T-helper 2 cell (primary cell): ENCODE measurements at regions not wholly inside any gene's neighbourhood (a gene's known extent, or its start where the extent isn't known, plus 50 kb on each side); places are given as distances from the start of the nearest gene placed in this dataset.
"Not testable (repeated sequence)": the region's sequence is repeated elsewhere in the genome, so short reads cannot be mapped to it uniquely, and the experiment has no call there.

Experiments used
- DNase-seq, 5 experiments: peaks; one replicate each; pipeline versions ENCODE4 v3.0.0 to v3.0.0-alpha.2; 2012 to 2022

GRCh38 chr4:85018983-85019382 lies 52.5 kb upstream of the WDFY3 start:
- DNase-seq = no peak

DNA sequence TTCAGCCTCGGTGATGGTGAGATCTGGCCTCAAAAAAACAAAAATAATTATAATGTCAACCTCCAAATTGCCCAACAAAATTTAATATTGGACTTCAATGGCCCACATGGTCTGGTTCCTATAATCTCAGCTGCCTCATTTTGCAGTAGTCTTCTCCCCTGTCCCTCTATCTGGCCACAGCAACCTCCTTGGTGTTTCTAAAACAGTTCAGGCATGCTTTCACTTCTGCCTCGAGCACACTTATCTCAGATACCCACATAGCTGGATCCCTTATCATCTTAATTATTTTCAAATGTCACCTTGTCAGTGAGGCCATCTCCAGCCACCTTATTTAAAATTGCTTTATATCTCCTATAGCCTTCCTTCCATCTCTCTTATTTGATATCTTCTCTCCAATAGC lies 52.9 kb upstream of the WDFY3 start:
- no peak for DNase-seq

GRCh38 chr4:85024671-85025070 lies 58.2 kb upstream of the WDFY3 start:
- DNase-seq = no peak

DNA sequence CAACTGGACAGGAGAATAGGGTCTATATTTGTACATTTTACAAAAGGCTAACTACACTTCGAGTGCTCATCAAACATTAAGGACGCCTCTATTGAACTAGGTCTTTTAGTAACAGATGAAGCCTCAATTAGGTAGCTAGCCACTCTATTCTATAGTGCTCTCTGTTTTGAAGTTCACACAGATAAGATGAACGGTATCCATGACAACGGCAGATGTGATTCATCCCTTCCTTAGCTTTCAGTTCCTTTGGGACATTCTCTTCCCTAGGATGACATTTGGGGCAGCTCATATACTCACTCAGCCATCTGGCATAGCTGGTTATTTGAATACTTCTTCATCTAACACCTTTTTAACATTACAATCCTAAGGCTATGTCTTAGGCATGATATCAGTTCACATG lies 62.4 kb upstream of the WDFY3 start:
- DNase-seq = no peak

- no peak for DNase-seq
Observed at GRCh38 chr4:85029453-85029852, 63.0 kb upstream of the WDFY3 start.

GRCh38 chr4:85030156-85030555 lies 63.7 kb upstream of the WDFY3 start:
- no peak for DNase-seq

DNA sequence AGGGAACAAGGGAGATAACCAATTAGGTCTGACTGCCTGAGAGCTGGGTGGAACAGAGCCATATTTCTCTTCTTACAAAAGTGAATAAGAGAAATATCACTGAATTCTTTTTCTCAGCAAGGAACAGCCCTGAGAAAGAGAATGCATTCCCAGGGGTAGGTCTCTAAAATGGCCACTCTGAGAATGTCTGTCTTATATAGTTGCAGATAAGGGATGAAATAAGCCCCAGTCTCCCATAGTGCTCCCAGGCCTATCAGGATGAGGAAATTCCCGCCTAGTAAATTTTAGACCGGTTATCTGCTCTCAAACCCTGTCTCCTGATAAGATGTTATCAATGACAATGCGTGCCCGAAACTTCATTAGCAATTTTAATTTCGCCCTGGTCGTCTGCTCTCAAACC lies 67.3 kb upstream of the WDFY3 start:
- DNase-seq = not testable (repeated sequence)

DNA sequence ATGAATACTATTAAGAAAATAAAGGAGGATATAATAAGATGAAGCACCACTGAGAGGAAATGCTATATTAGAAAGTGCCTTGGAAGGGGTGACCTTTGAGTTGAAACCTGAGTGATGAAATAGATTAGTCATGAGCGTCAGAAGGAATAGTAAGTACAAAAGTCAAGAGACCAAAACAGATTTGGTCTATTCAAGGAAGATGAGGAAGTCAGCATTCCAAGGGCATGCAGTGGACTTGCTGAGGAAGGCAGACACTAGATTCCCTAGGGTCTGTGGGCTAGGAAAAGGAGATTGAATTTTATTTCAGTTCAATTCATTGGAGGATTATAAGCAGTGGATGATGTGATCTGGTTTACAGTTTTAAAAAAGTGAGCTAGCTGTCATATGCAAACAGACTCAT lies 73.0 kb upstream of the WDFY3 start:
- no peak for DNase-seq

DNA sequence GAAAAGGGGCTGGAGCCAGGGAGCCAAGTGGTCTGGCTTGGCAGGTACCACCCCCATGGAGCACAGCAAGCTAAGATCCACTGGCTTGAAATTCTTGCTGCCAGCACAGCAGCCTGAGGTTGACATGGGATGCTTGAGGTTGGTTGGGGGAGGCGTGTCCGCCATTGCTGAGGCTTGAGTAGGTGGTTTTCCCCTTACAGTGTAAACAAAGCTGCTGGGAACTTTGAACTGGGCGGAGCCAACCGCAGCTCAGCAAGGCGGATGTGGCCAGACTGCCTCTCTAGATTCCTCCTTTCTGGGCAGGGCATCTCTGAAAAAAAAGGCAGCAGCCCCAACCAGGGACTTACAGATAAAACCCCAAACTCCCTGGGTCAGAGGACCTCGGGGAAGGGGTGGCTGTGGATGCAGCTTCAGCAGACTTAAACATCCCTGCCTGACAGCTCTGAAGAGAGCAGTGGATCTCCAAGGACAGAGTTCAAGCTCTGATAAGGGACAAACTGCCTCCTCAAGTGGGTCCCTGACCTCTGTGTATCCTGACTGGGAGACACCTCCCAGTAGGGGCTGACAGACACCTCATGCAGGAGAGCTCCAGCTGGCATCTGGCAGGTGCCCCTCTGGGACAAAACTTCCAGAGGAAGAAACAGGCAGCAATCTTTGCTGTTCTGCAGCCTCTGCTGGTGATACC lies 77.5 kb upstream of the WDFY3 start:
- peak in 1 of 5 experiments; percentile 62 for DNase-seq

DNA sequence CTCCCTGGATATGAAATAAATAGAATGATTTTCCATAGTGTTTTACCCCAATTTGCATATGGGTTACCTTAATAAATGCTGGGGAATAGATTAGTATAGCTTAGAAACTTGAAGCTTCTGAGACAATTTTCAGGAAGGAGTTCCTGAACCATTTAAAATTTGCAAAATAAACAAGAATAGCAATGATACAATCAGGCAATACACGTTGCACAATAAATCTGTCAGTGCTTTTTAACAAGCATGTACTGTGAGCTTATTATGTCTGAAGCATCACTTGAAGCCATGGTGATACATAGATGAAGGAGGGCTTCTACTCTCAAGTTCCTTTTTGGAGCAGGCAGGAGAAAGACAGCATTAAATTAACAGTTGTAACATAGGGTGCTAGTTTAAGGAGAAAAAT lies 84.2 kb upstream of the WDFY3 start:
- DNase-seq = no peak

DNA sequence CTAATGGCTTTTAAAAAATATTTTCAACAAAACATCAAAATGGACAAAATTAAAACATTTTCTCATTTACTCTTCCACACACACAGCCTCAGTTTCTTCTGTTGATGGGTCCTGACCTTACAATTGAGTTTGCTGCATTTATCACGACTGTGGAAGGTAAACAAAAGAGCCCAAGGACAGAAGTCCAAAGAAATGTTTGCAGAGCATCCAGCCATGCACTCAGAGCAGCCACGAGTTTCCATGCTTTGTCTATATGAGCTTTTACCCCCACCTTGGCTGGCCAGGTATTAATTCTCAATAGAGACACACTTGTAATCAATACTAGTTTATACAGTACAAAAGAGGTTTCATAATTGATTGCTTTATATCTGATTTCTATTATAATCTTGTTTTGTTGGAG lies 85.0 kb upstream of the WDFY3 start:
- no peak for DNase-seq

DNA sequence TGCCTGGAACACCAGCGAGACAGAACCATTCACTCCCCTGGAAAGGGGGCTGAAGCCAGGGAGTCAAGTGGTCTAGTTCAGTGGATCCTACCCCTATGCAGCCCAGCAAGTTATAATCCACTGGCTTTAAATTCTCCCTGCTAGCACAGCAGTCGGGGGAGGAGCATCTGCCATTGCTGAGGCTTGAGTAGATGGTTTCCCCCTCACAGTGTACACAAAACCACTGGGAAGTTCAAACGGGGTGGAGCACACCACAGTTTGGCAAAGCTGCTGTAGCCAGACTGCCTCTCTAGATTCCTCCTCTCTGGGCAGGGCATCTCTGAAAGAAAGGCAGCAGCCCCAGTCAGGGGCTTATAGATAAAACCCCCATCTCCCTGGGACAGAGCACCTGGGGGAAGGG lies 88.4 kb upstream of the WDFY3 start:
- not testable (repeated sequence) for DNase-seq

DNA sequence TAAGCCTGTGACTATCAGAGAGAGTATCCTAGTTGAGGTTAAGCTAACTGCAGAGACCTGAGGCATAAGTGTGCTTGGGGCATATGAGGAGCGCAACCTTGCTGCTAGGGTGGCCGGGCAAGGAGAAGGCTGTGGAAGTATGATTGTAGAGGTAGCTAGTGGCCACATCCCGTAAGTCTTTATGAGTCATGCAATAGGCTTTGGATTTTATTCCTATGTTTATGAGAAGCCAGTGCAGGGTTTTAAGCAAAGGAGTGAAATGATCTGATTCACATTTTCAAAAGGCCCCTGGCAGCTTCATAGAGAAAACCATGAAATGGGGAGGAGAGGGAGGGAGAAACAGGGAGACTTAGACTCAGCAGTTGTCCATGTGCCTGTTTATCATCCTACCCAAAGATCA lies 92.1 kb upstream of the WDFY3 start:
- DNase-seq = no peak

DNA sequence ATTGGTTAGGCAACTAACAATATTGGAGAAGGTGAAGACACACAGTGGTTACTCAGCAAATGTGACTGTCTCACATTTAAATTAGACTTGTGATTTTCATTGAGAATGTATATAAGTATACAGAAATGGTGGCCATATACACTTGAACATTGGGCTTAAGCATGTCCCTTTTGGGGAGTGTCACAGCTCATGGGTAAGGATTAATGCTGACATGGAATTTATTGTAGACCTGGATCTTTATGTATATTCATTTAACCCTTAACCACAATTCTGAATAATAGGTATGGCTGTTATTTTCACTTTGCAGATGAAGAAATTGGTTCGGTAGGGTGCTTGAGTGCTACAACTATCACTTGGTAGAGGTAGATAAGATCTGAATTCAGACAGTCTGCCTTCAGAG lies 95.5 kb upstream of the WDFY3 start:
- DNase-seq = no peak

DNA sequence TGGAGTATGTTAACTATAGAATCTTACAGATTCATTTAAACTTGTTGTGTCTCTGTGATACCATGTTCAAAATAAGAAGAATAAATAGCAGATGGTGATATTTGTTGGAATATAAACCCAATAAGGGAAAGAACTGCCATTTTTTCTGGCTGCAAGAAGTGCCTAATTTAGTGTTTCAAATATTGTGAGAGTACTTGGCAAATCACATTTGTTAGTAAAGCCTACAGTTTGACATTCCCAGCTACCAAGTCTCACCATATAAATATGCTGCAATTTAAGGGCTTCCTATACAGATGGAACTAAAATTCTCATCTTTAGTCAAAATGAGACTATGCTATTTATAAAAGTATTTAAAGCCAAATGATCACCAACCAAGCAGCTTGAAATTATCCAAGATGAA lies 96.0 kb upstream of the WDFY3 start:
- DNase-seq = no peak

- no peak for DNase-seq
Observed at GRCh38 chr4:85067342-85067741, 100.9 kb upstream of the WDFY3 start.

DNA sequence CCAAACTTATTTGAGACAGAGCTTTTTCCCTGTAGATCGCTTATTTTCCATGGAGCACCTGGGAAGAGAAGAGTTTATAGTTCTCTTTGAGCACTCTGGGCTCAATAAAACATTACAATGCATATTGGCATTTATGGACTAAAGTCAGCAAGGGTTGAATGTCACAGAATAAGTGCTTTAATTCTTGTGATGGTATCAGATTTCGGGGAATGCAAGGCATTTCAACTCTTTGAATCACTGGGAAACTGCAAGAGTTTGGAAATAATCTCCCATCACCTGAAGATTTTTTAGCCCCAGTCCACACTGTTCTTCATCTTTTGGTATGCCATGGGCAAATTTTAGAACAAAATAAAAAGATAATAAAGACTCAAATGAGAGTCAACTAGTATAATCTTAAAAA lies 111.5 kb upstream of the WDFY3 start:
- DNase-seq = no peak

GRCh38 chr4:85081196-85081595 lies 114.7 kb upstream of the WDFY3 start:
- no peak for DNase-seq

GRCh38 chr4:85084371-85085094 lies 118.0 kb upstream of the WDFY3 start:
- peak in 1 of 5 experiments; percentile 42 for DNase-seq

DNA sequence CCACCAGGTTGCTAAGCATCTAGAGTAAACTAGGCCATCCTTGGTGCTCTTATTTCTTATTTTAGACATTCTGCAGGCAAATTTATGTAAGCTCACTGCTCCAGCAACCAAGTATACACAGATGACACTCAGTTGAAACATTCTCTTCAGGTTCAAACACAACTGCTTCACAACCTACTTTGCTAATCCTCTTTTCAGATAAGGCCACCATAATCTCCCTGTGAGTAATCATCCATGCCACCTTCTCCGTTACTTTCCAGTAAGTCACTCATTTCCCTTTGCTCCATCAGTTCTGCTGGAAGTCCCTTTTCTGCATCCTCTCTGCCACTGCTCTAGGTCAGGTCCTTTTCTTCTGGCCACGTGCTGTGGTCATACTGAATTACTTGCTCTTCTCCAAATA lies 120.2 kb upstream of the WDFY3 start:
- DNase-seq = no peak

- DNase-seq = no peak
Observed at GRCh38 chr4:85092536-85092935, 126.0 kb upstream of the WDFY3 start.

- no peak for DNase-seq
Observed at GRCh38 chr4:85092943-85093342, 126.5 kb upstream of the WDFY3 start.

DNA sequence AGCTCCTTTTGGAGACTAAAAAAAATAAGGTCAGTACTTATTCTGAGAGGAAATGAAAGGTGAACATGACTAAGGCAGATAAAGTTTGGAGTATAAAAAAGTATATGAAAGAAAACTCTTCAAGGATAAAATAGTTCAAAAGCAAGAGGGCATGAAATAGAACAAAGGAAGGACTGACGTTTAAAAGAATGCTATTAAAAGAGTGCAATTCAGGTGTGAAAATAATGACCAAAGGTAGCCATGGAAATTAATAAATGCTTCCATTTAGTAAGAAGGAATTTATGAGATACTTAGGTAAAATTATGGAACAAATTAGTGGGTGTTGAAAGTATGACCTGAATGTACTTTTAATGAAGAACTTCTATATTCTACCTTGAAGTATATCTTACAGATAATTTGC lies 128.2 kb upstream of the WDFY3 start:
- no peak for DNase-seq

DNA sequence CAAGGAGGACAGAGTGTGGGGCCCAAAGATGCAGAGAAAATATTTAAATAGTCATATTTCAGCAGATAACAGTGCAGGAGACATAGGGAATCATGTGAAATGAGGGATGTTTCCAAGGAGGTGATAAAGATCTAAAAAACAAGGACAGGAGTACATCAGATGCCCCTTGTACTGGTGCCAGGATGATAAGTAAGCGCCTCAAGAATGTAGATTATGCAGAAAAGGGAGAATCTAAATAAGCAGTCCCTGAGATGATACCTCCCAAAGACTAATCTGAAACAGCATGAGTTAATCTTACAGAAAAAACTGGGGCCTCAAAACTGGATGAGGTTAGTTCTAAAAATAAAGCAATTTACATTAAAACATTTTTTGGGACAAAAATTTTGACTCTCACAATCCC lies 136.1 kb upstream of the WDFY3 start:
- no peak for DNase-seq

- no peak for DNase-seq
Observed at GRCh38 chr4:85106166-85106565, 139.7 kb upstream of the WDFY3 start.
